Activated CD8-positive, alpha-beta T cell treated with anti-CD3 and anti-CD28 coated beads, Interleukin-2, amount 10 ng/mL, durations not matched to agents 7 days and 5 days (primary cell): ENCODE measurements at regions not wholly inside any gene's neighbourhood (a gene's known extent, or its start where the extent isn't known, plus 50 kb on each side); places are given as distances from the start of the nearest gene placed in this dataset.

Source experiments
- ATAC-seq: fragments of 150-1000 bp; cut with Tn5 transposase; one replicate; pipeline ENCODE4 v1.10.0; 2021; ENCODE audit warnings: moderate library complexity
- CTCF ChIA-PET: fragments of 350-600 bp; sonication (Branson Sonifier 250); formaldehyde crosslinking; loops from one replicate; lab custom pipeline; 2021; ENCODE audit warnings: antibody characterized with exemption; lab: Charles Lee
- POLR2A ChIA-PET: fragments of 350-600 bp; sonication (Branson Sonifier 250); formaldehyde crosslinking; loops from one replicate; lab custom pipeline; 2021; ENCODE audit warnings: antibody characterized with exemption; lab: Charles Lee
- DNase-seq: peaks from one replicate; pipeline ENCODE4 v3.0.0-alpha.2; 2020
- H3K27ac Mint-ChIP-seq: one replicate; pipeline ENCODE4 v1.8.0; 2021; ENCODE audit warnings: mild to moderate bottlenecking, mixed read lengths
- H3K27me3 Mint-ChIP-seq: one replicate; pipeline ENCODE4 v1.8.0; 2021; ENCODE audit warnings: low read depth, mixed read lengths
- H3K36me3 Mint-ChIP-seq: one replicate; pipeline ENCODE4 v1.8.0; 2021; ENCODE audit warnings: low read depth, mixed read lengths
- H3K4me1 Mint-ChIP-seq: one replicate; pipeline ENCODE4 v1.8.0; 2021; ENCODE audit warnings: low read depth, mixed read lengths
- H3K4me3 Mint-ChIP-seq: one replicate; pipeline ENCODE4 v1.8.0; 2021; ENCODE audit warnings: mild to moderate bottlenecking, mixed read lengths
- H3K9me3 Mint-ChIP-seq: one replicate; pipeline ENCODE4 v1.8.0; 2022; ENCODE audit warnings: mixed read lengths; ENCODE audit not compliant: insufficient read depth

DNA sequence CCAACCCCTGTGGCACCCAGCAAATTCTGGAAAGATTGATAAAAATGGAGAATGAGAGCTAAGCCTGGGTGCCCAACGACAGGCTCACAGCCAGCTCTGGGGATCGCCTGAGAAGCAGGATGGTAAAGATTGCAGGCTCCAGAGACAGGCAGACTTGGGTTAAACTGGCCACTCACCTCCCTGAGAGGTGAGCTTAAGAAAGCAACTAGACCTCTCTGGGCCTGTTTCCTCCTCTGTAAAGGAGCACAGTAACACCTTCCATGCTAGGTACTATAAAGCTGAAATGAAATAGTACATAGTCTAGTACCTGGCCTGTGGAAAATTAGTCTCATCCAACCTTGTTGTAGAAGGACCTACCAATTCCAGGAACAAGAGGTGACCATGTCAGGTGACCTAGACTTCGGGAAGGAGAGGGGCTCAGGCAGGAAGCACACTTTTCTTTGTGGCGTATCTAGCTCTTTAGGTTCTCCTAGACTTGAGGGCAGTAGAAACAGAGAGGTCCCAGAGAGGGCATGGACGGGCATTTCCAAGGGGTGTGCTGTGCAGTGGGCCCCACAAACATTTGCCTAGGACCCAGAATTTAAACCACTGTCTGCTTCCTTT lies 142.8 kb upstream of the MYLIP start:
- Mint-ChIP-seq H3K36me3 (no peaks in the 10 kb centered on the region), H3K4me3 (no peak overlapping the region), H3K4me1 (peaks cover 5% of the 10 kb centered on the region), H3K27ac (no peak overlapping the region), H3K27me3 (peaks cover 5% of the 10 kb centered on the region), H3K9me3 (no peaks in the 10 kb centered on the region)
- no peak for DNase-seq
- ATAC-seq: no peak
- ChIA-PET CTCF (no interaction called here), POLR2A (no interaction called here)

DNA sequence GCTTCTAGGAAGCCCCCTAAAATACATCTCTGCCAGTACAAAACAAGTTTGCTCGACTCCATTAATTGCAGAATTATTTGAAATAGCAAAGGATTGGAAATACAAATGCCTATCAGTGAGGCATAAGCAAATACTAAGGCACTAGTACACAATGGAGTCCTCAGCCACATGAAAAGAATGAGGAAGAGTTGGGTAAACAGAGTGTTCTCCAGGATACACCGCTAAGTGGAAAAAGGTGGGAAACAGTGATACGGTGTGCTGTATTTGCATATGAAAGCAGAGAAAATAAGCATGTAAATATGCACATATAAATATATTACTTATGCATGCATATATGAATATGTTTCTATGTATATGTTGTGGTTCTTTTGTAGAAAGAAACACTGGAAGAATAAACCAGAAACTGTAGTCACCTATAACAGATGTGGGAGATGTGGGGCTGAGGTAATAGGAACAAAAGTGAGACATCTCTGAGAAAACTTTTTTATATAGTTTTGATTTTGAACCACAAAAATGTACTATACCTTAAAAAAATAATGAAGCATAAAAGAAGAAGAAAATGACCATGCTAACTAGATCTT lies 143.4 kb upstream of the MYLIP start:
- H3K9me3 Mint-ChIP-seq: no peaks in the 10 kb centered on the region

DNA sequence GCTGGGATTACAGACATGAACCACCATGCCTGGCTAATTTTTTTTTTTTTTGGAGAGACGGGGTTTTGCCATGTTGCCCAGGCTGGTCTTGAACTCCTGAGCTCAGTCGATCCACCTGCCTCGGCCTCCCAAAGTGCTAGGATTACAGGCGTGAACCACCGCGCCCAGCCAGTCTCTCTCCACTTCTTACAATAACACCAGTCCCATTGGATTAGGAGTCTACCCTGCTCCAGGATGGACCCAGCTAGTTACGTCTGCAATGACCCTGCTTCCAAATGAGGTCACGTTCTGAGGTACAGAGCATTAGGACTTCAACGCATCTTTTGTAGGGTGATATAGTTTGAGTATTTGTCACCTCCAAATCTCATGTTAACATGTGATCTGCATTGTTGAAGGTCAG lies 146.9 kb upstream of the MYLIP start:
- CTCF ChIA-PET: no interaction called here
- Mint-ChIP-seq H3K4me3 (no peak overlapping the region), H3K27me3 (peaks cover 7% of the 10 kb centered on the region), H3K27ac (no peak overlapping the region), H3K4me1 (peaks cover 5% of the 10 kb centered on the region), H3K36me3 (no peaks in the 10 kb centered on the region), H3K9me3 (no peaks in the 10 kb centered on the region)
- no peak for ATAC-seq
- no peak for DNase-seq
- POLR2A ChIA-PET: no interaction called here

More for the DNA sequence above, 143.4 kb upstream of the MYLIP start:
- H3K27ac Mint-ChIP-seq: no peak overlapping the region
- H3K4me1 Mint-ChIP-seq: peaks cover 5% of the 10 kb centered on the region
- ATAC-seq (no peak), DNase-seq (no peak)
- no peak overlapping the region for H3K4me3 Mint-ChIP-seq
- H3K36me3 Mint-ChIP-seq: no peaks in the 10 kb centered on the region
- peaks cover 8% of the 10 kb centered on the region for H3K27me3 Mint-ChIP-seq
- ChIA-PET POLR2A (no interaction called here), CTCF (interaction anchor here (0.7 kb wide), 2 partner anchors 19 to 127 kb away, joined by 3 to 4 read pairs; no protein-coding TSS in a partner anchor)

DNA sequence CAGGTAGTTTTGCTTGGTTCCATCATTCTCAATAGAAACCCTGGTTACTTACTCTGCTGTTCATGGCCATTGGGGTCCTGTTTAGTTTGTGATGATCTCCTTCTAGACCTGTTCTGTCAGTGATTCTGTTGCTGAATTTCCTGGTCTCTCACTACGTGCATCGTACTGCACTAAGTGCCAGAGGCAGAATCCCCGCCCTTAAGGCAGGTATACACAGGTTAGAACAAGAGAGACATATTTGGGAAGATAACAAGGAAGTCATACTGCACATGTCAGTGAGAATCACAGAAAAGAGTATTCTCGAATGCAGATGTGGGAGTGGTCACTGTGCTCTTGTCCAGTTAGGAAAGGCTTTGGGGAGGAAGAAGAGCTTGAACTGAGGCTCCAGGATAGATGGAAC lies 148.1 kb upstream of the MYLIP start:
- no peaks in the 10 kb centered on the region for H3K4me1 Mint-ChIP-seq

DNA sequence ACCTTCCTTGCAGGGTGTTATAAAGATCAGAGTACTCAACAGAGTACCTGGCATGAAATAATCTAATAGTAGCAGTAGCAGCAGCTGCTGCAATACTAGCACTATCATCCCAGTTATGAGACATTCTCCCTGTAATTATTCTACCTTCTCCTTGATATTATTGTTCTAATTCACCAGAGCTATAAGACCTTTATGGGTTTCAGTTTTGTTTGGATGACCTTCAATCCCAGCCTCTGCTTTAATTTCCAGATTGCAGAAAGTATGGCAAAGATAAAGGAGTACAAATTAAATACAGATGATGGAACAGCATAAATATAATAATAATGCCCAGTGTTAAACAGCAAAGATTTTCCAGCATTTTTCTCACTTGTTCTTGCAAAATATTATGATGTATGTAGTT lies 150.5 kb upstream of the MYLIP start:
- ATAC-seq: no peak
- Mint-ChIP-seq H3K9me3 (peaks cover 6% of the 10 kb centered on the region), H3K27ac (no peak overlapping the region), H3K4me3 (no peak overlapping the region), H3K27me3 (peaks cover 7% of the 10 kb centered on the region), H3K36me3 (no peaks in the 10 kb centered on the region), H3K4me1 (no peaks in the 10 kb centered on the region)
- CTCF ChIA-PET: no interaction called here
- POLR2A ChIA-PET: no interaction called here
- DNase-seq: no peak

More for the DNA sequence above, 148.1 kb upstream of the MYLIP start:
- POLR2A ChIA-PET: no interaction called here
- H3K4me3 Mint-ChIP-seq: no peak overlapping the region
- H3K9me3 Mint-ChIP-seq: no peaks in the 10 kb centered on the region
- DNase-seq: no peak
- CTCF ChIA-PET: no interaction called here
- H3K36me3 Mint-ChIP-seq: no peaks in the 10 kb centered on the region
- H3K27me3 Mint-ChIP-seq: peaks cover 7% of the 10 kb centered on the region
- ATAC-seq: no peak
- no peak overlapping the region for H3K27ac Mint-ChIP-seq

DNA sequence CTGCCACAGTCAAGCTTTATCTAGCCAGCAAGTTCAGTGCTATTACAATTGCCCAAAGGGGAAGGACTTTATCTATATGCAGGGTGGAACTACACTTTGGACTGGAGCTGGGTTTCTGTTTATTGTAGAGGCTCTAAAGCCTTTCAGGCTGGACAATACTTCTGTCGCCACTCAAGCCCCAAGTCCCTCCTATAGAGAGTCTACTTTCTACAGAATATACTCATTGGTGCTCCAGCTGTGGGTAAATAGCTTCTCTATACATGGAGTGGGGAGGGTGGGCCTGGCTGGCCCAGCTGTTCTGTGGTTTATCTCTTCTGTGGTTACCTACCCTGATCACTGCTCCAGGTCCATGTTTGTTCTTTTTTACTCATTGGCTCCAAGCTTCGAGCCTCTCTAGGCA lies 151.8 kb upstream of the MYLIP start:
- H3K9me3 Mint-ChIP-seq: peaks cover 6% of the 10 kb centered on the region
- no peak overlapping the region for H3K4me3 Mint-ChIP-seq
- ChIA-PET CTCF (no interaction called here), POLR2A (no interaction called here)
- H3K4me1 Mint-ChIP-seq: no peaks in the 10 kb centered on the region
- peaks cover 3% of the 10 kb centered on the region for H3K27me3 Mint-ChIP-seq
- ATAC-seq (no peak), DNase-seq (no peak)
- no peak overlapping the region for H3K27ac Mint-ChIP-seq
- no peaks in the 10 kb centered on the region for H3K36me3 Mint-ChIP-seq

DNA sequence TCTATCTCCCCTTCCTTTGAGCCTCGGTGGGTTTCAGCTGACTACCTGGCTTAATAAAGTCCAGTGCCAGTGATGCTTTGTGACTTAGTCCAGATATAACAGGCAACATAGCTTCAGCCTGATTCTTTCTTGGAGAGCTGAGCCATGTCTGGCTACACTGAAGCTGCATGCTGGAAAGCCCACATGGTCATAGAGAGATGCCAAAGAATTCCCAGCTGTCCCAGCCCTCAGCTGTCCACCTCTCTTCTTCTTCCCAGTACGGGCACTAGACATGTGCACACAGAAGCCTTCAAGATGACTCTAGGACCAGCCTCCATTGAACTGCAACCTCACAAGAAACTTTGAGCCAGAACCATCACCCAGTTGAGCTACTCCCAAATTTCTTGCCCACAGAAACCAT lies 154.1 kb upstream of the MYLIP start:
- no peak for DNase-seq
- peaks cover 2% of the 10 kb centered on the region for H3K27me3 Mint-ChIP-seq
- no peaks in the 10 kb centered on the region for H3K36me3 Mint-ChIP-seq
- CTCF ChIA-PET: no interaction called here
- no peak overlapping the region for H3K4me3 Mint-ChIP-seq
- H3K27ac Mint-ChIP-seq: no peak overlapping the region
- POLR2A ChIA-PET: no interaction called here
- H3K4me1 Mint-ChIP-seq: no peaks in the 10 kb centered on the region
- ATAC-seq: no peak
- H3K9me3 Mint-ChIP-seq: peaks cover 6% of the 10 kb centered on the region

DNA sequence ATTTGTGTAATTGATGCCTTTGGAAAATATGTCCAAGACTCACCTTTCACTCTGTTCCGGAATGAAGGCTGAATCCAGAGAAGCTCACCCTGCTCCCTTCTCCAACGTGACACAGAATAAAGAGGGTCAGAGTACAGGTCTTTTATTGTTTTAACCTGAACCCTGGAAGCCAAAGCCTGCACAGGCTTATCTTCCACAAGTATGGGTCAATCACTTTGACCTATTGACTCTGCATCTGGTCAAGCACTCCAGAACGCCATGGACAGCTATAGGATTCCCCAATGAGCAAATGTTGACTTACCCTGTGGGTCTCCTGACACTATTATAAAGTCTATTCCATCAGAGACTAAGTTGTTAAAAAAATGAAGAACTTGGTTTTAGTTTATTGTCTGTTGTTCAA lies 158.4 kb upstream of the MYLIP start:
- CTCF ChIA-PET: interaction anchor here (1.0 kb wide), 1 partner anchor 213 kb away, joined by 4 read pairs; no protein-coding TSS in a partner anchor
- DNase-seq (no peak), ATAC-seq (no peak)
- Mint-ChIP-seq H3K9me3 (peaks cover 6% of the 10 kb centered on the region), H3K36me3 (no peaks in the 10 kb centered on the region), H3K27me3 (peaks cover 2% of the 10 kb centered on the region), H3K4me3 (no peak overlapping the region), H3K4me1 (no peaks in the 10 kb centered on the region), H3K27ac (no peak overlapping the region)
- POLR2A ChIA-PET: no interaction called here

DNA sequence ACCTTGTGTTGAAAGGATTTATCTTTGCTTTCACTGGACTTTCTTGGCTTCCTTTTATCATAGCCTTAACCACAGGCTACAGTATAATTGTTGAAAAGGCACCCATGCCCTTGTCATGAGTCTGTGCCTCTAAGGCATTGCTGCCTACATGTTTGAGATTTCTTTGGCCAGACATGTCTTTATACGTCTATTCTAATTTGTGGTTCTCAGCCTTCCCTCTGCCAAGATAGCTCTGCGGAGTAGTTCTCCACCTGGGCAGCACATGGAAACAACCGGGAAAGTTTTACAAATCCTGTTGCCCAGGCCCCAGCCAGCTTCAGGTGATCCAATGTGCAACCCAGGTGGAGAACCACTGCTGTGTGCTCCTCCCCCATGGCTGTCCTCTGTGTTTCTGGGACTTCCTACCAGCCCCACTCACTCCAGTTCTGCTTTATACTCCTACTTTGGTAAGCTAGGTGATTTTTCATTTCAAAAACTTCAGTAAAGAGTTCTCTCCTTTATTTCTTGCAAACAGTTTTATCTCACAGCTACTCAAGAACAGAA lies 159.6 kb upstream of the MYLIP start:
- no peaks in the 10 kb centered on the region for H3K36me3 Mint-ChIP-seq
- ChIA-PET POLR2A (no interaction called here), CTCF (no interaction called here)
- DNase-seq (no peak), ATAC-seq (no peak)
- H3K4me3 Mint-ChIP-seq: no peak overlapping the region
- H3K4me1 Mint-ChIP-seq: no peaks in the 10 kb centered on the region
- H3K27ac Mint-ChIP-seq: no peak overlapping the region
- H3K9me3 Mint-ChIP-seq: peaks cover 5% of the 10 kb centered on the region
- H3K27me3 Mint-ChIP-seq: peaks cover 2% of the 10 kb centered on the region

DNA sequence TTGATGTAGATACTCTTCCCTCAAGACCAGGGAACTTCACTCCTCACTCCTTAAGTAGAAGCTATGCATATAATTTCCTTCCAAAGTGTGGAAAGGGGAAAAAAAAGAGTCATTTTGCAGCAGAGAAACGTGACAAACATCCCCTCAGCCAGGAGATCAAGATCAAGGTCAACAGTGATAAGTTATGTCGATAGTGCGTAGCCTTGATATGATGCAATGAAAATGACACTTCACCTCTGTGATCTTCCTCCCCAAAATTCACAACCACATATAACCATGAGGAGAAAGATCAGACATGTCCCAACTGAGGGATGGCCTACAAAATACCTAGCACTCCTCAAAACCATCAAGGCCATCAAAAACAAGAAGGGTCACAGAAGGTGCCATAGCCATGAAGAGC lies 160.4 kb upstream of the MYLIP start:
- Mint-ChIP-seq H3K4me3 (no peak overlapping the region), H3K27ac (no peak overlapping the region), H3K4me1 (peaks cover 5% of the 10 kb centered on the region), H3K36me3 (no peaks in the 10 kb centered on the region), H3K9me3 (no peaks in the 10 kb centered on the region), H3K27me3 (peaks cover 2% of the 10 kb centered on the region)
- ATAC-seq: no peak
- POLR2A ChIA-PET: no interaction called here
- DNase-seq: no peak
- CTCF ChIA-PET: no interaction called here

DNA sequence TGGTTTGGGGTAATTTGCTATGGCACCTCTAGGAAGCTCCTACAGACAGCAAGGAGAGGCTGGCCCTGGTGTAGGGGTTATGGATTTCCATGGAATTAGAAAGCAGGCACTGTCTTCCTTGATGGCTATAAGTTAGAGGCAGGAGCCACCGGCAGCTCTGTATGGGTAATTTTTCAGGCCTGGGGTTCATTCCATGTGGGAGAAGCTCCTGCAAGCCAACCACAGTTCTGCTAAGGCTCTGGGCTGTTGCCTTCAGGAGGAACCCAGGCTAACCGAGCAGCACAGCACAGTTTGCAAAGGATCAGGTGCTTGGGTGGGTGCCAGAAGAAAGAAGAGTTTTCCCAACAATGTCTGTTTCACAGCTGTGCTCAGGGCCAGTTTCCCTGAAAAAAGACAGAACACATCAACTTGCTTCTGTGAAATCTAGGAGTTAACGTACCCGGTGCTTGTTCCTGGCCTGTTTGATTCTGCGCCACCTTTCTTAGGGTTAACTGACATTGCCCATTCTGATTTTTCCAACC lies 162.8 kb upstream of the MYLIP start:
- CTCF ChIA-PET: interaction anchor here (1.2 kb wide), 1 partner anchor 19 kb away, joined by 4 read pairs; no protein-coding TSS in a partner anchor

DNA sequence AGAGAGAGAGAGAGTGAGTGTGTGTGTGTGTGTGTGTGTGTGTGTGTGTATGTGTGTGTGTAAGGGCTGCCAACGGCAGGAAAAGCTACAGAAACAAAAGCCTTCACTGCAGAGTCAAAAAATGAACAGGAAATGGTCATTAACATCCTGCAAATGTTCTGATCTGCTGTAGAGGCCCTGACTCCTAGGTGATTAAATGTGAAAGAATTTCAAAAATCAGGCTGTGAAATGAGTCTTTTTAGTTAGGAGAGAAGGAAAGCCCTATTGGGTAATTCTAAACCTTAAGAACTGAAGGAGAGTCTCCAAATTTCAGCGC lies 166.5 kb upstream of the MYLIP start:
- Mint-ChIP-seq H3K27me3 (no peaks in the 10 kb centered on the region), H3K9me3 (no peaks in the 10 kb centered on the region), H3K27ac (peak overlapping the region; percentile 31), H3K4me3 (no peak overlapping the region), H3K4me1 (peaks cover 21% of the 10 kb centered on the region), H3K36me3 (no peaks in the 10 kb centered on the region)
- CTCF ChIA-PET: interaction anchor here (0.9 kb wide), 1 partner anchor 9 kb away, joined by 4 read pairs; no protein-coding TSS in a partner anchor
- ATAC-seq (peak; percentile 47), DNase-seq (peak; percentile 33)
- POLR2A ChIA-PET: interaction anchor here (0.7 kb wide), 2 partner anchors 14 to 217 kb away, joined by 4 read pairs; no protein-coding TSS in a partner anchor

More for the DNA sequence above, 162.8 kb upstream of the MYLIP start:
- POLR2A ChIA-PET: no interaction called here
- no peak overlapping the region for H3K4me3 Mint-ChIP-seq
- H3K9me3 Mint-ChIP-seq: no peaks in the 10 kb centered on the region
- ATAC-seq (no peak), DNase-seq (no peak)
- no peaks in the 10 kb centered on the region for H3K36me3 Mint-ChIP-seq
- no peak overlapping the region for H3K27ac Mint-ChIP-seq
- peaks cover 21% of the 10 kb centered on the region for H3K4me1 Mint-ChIP-seq
- H3K27me3 Mint-ChIP-seq: peaks cover under 1% of the 10 kb centered on the region
